GM12878 (cell line): ENCODE measurements at regions not wholly inside any gene's neighbourhood (a gene's known extent, or its start where the extent isn't known, plus 50 kb on each side); places are given as distances from the start of the nearest gene placed in this dataset.
A peak's percentile ranks its signal among the peaks of the same experiment; 100 is the strongest.

Experiments used
- ATAC-seq: fragments of 200-7000 bp; cut with Tn5 transposase; 3 replicates; pipeline ENCODE4 v1.9.1; 2020; ENCODE audit warnings: mild to moderate bottlenecking, moderate library complexity
- BruUV-seq: library from RNA; stranded (reverse); fragments of 400-500 nt; replicated peaks from 2 replicates; lab custom pipeline; 2021; lab: Mats Ljungman, UMichigan
- CTCF ChIA-PET: fragments of 300-600 bp; sonication (Branson Sonifier 250); formaldehyde crosslinking; extraction: SDS; loops from one replicate; lab custom pipeline; 2021; ENCODE audit warnings: inconsistent platforms; lab: Yijun Ruan, JAX
- POLR2A ChIA-PET: fragments of 350-600 bp; formaldehyde crosslinking; extraction: SDS; loops from one replicate; lab custom pipeline; 2021; ENCODE audit warnings: inconsistent platforms; lab: Charles Lee
- RAD21 ChIA-PET: fragments of 300-600 bp; sonication (Branson Sonifier 250); formaldehyde crosslinking; loops from one replicate; lab custom pipeline; 2023; ENCODE audit warnings: antibody characterized with exemption; ENCODE audit not compliant: unreplicated experiment; lab: Charles Lee
- SMC1A ChIA-PET: fragments of 300-600 bp; sonication (Branson Sonifier 250); formaldehyde crosslinking; loops from one replicate; lab custom pipeline; 2023; ENCODE audit not compliant: unreplicated experiment, uncharacterized antibody; lab: Charles Lee
- DNase-seq: peaks from one replicate; pipeline ENCODE4 v3.0.0-alpha.2; 2011; ENCODE audit warnings: low read depth, low spot score
- FAIRE-seq: peaks from 3 replicates; lab custom pipeline; 2011; peaks lifted over from hg19 to GRCh38; lab: Jason Lieb, UNC
- H2AFZ ChIP-seq: 2 replicates; pipeline ENCODE4 v1.6.0; 2011; ENCODE audit warnings: low read depth, low read length, control low read depth; ENCODE audit not compliant: control insufficient read depth
- H3K27ac ChIP-seq: 2 replicates; pipeline ENCODE4 v1.5.1; 2011; ENCODE audit warnings: control low read depth; ENCODE audit not compliant: control insufficient read depth, insufficient read depth
- H3K27me3 ChIP-seq, 2 experiments: replicated peaks in 1 of 2; 2 replicates each; pipeline versions ENCODE4 v1.6.0 to v1.6.1; 2011; ENCODE audit warnings: low read length in 1 of 2; ENCODE audit not compliant: control insufficient read depth in 2 of 2, insufficient read depth in 2 of 2
- H3K36me3 ChIP-seq, 2 experiments: 2 replicates each; pipeline ENCODE4 v1.5.1; 2011; ENCODE audit warnings: low read length in 1 of 2; ENCODE audit not compliant: control insufficient read depth in 2 of 2, insufficient read depth in 2 of 2
- H3K4me1 ChIP-seq: 2 replicates; pipeline ENCODE4 v1.6.1; 2011; ENCODE audit warnings: mild to moderate bottlenecking, low read length, moderate library complexity, mixed read lengths; ENCODE audit not compliant: control insufficient read depth, insufficient read depth
- H3K4me2 ChIP-seq: 2 replicates; pipeline ENCODE4 v1.6.0; 2011; ENCODE audit warnings: control low read depth; ENCODE audit not compliant: control insufficient read depth, insufficient read depth
- H3K4me3 ChIP-seq: fragments of 200-600 bp; sonication (generic); 2 replicates; pipeline ENCODE4 v1.5.1; 2016
- H3K79me2 ChIP-seq: 2 replicates; pipeline ENCODE4 v1.6.0; 2011; ENCODE audit warnings: low read length; ENCODE audit not compliant: control insufficient read depth, insufficient read depth
- H3K9ac ChIP-seq: 2 replicates; pipeline ENCODE4 v1.8.0; 2011; ENCODE audit warnings: low read length, control low read depth, mixed read lengths; ENCODE audit not compliant: control insufficient read depth, insufficient read depth
- H3K9me3 ChIP-seq: replicated peaks from 3 replicates; pipeline ENCODE4 v1.5.1; 2011; ENCODE audit warnings: mild to moderate bottlenecking, low read length; ENCODE audit not compliant: control insufficient read depth, insufficient read depth
- H4K20me1 ChIP-seq: 2 replicates; pipeline ENCODE4 v1.6.0; 2011; ENCODE audit not compliant: control insufficient read depth, insufficient read depth
- BACH1 ChIP-seq: fragments of 450-650 bp; IDR thresholded peaks from 2 replicates; pipeline ENCODE4 v1.6.1; 2017; ENCODE audit warnings: mild to moderate bottlenecking, borderline replicate concordance
- EGR1 ChIP-seq, 2 experiments: IDR thresholded peaks; 1 replicate in 1 of 2; 2 replicates in 1 of 2; pipeline ENCODE4 v1.6.1; 2011 to 2012; ENCODE audit warnings: low read depth in 2 of 2, low read length in 2 of 2, borderline replicate concordance in 1 of 2, mild to moderate bottlenecking in 1 of 2, moderate library complexity in 1 of 2
- HDAC6 ChIP-seq: fragments of 200-600 bp; sonication (generic); IDR thresholded peaks from one replicate; pipeline ENCODE4 v1.8.0; 2017; ENCODE audit warnings: antibody characterized with exemption; ENCODE audit not compliant: unreplicated experiment
- MEF2A ChIP-seq: IDR thresholded peaks from 2 replicates; pipeline ENCODE4 v1.6.1; 2011; ENCODE audit warnings: low read depth, mild to moderate bottlenecking, low read length, moderate library complexity; ENCODE audit not compliant: insufficient read depth
- NFIC ChIP-seq: IDR thresholded peaks from 2 replicates; pipeline ENCODE4 v1.6.1; 2012; ENCODE audit warnings: low read depth, mild to moderate bottlenecking, inconsistent platforms, low read length, moderate library complexity
- NFXL1 ChIP-seq: fragments of 450-650 bp; IDR thresholded peaks from 2 replicates; pipeline ENCODE4 v1.6.1; 2017; ENCODE audit warnings: antibody characterized with exemption, mild to moderate bottlenecking, borderline replicate concordance
- NRF1 ChIP-seq: conservative IDR thresholded peaks from 2 replicates; pipeline ENCODE4 v1.6.1; 2011; ENCODE audit warnings: mild to moderate bottlenecking, low read depth, low read length, improper control_type of control experiment
- PML ChIP-seq: IDR thresholded peaks from 2 replicates; pipeline ENCODE4 v1.6.1; 2012; ENCODE audit warnings: low read length, inconsistent platforms
- POLR2A ChIP-seq: IDR thresholded peaks from 2 replicates; pipeline ENCODE4 v1.6.1; 2011; ENCODE audit warnings: low read depth, mild to moderate bottlenecking, low read length
- RAD51 ChIP-seq: fragments of 450-650 bp; IDR thresholded peaks from 2 replicates; pipeline ENCODE4 v1.6.1; 2016; ENCODE audit warnings: moderate library complexity, mild to moderate bottlenecking, inconsistent platforms
- RBBP5 ChIP-seq: fragments of 200-600 bp; sonication (generic); conservative IDR thresholded peaks from 2 replicates; pipeline ENCODE4 v1.6.1; 2016
- RCOR1 ChIP-seq: conservative IDR thresholded peaks from 2 replicates; pipeline ENCODE4 v1.6.1; 2012; ENCODE audit warnings: low read depth, low read length, improper control_type of control experiment
- SMC3 ChIP-seq: IDR thresholded peaks from 2 replicates; pipeline ENCODE4 v1.6.1; 2011; ENCODE audit warnings: low read length, improper control_type of control experiment, borderline replicate concordance
- SREBF1 ChIP-seq: IDR thresholded peaks from 2 replicates; pipeline ENCODE4 v1.6.1; 2012; ENCODE audit warnings: mild to moderate bottlenecking, low read length
- ZNF274 ChIP-seq: IDR thresholded peaks from one replicate; pipeline ENCODE4 v1.8.0; 2011; ENCODE audit not compliant: insufficient read length, insufficient read depth
- ZNF592 ChIP-seq: fragments of 450-650 bp; IDR thresholded peaks from 2 replicates; pipeline ENCODE4 v1.6.1; 2017; ENCODE audit warnings: mild to moderate bottlenecking, moderate library complexity
- WGBS: methylation state at CpG from one replicate; pipeline ENCODE4 v1.1.6; 2016; ENCODE audit warnings: low lambda C conversion rate; ENCODE audit not compliant: insufficient replicate concordance, insufficient coverage; ENCODE audit errors: missing lambda C conversion rate; 5-methylcytosine and 5-hydroxymethylcytosine counted together
- in situ Hi-C: fragments of 300-500 bp; cut with MboI; formaldehyde crosslinking; loops from 9 replicates; pipeline ENCODE4 v1.14.3; 2018; ENCODE audit warnings: mixed read lengths
- intact Hi-C: fragments of 100-400 bp; cut with micrococcal nuclease; formaldehyde crosslinking; loops from one replicate; pipeline ENCODE4 v1.14.2; 2022; ENCODE audit not compliant: unreplicated experiment

- SMC1A ChIA-PET: no interaction called here
- H3K9ac ChIP-seq: no peak overlapping the region
- ATAC-seq: no peak
These were observed 66.4 kb upstream of the MAP1LC3B2 start for GRCh38 chr12:116492703-116493324.

GRCh38 chr12:116495260-116495659 lies 63.9 kb upstream of the MAP1LC3B2 start:
- no peak overlapping the region for H3K4me2 ChIP-seq
- no peaks in the 10 kb centered on the region for H3K4me1 ChIP-seq
- no peaks in the 10 kb centered on the region for H4K20me1 ChIP-seq
- H3K27me3 ChIP-seq: no peaks in the 10 kb centered on the region
- no peak overlapping the region for H3K4me3 ChIP-seq
- BruUV-seq: no TSS peak
- in situ Hi-C loops (no loop called here), intact Hi-C loops (no loop called here)
- no peak for ATAC-seq
- POLR2A ChIA-PET: no interaction called here
- no peaks in the 10 kb centered on the region for H3K36me3 ChIP-seq
- SMC1A ChIA-PET: no interaction called here
- WGBS: 74% methylated on average over 2 of the region's 2 CpGs
- CTCF ChIA-PET: no interaction called here
- no peak for DNase-seq
- H3K9ac ChIP-seq: no peak overlapping the region
- no peak overlapping the region for H2AFZ ChIP-seq
- RAD21 ChIA-PET: no interaction called here
- no peak for FAIRE-seq
- H3K79me2 ChIP-seq: no peaks in the 10 kb centered on the region
- H3K27ac ChIP-seq: no peak overlapping the region
- H3K9me3 ChIP-seq: peaks cover 5% of the 10 kb centered on the region; the same call in 2 of the 3 replicates
- TF ChIP-seq MEF2A (no peak), EGR1 (IDR thresholded peaks at IDR 0.05; ENCODE audit: borderline replicate concordance in 1 of 2, low read depth in 2 of 2, low read length in 2 of 2) (no peak), ZNF592 (no peak), RAD51 (no peak), NRF1 (no peak), POLR2A (no peak), PML (no peak), RCOR1 (no peak), RBBP5 (no peak), NFXL1 (no peak), NFIC (no peak)

More at GRCh38 chr12:116492703-116493324, 66.4 kb upstream of the MAP1LC3B2 start:
- Histone ChIP-seq H3K4me3 (no peak overlapping the region), H3K36me3 (no peaks in the 10 kb centered on the region), H3K9me3 (peaks cover 9% of the 10 kb centered on the region), H2AFZ (no peak overlapping the region), H3K27ac (no peak overlapping the region), H4K20me1 (no peaks in the 10 kb centered on the region), H3K79me2 (no peaks in the 10 kb centered on the region), H3K4me1 (no peaks in the 10 kb centered on the region)
- in situ Hi-C loops: no loop called here
- RAD21 ChIA-PET: no interaction called here
- no peak for FAIRE-seq
- CTCF ChIA-PET: no interaction called here
- POLR2A ChIA-PET: interaction anchor here (0.6 kb wide), 1 partner anchor 11 kb away, joined by 3 read pairs; no protein-coding TSS in a partner anchor
- intact Hi-C loops: no loop called here
- 83% methylated on average over 8 of the region's 8 CpGs for WGBS
- DNase-seq: no peak
- BruUV-seq: no TSS peak
- TF ChIP-seq BACH1 (peak; percentile 94), HDAC6 (no peak), POLR2A (no peak), ZNF274 (no peak), SMC3 (no peak), SREBF1 (no peak)
- TF ChIP-seq, all 136 proteins: peak for 1
- H3K27me3 ChIP-seq: no peaks in the 10 kb centered on the region
- H3K4me2 ChIP-seq: no peak overlapping the region
